ENCODE measurements at regions not wholly inside any gene's neighbourhood (a gene's known extent, or its start where the extent isn't known, plus 50 kb on each side); places are given as distances from the start of the nearest gene placed in this dataset.

- no TSS peak for BruUV-seq (replicated peaks)
- H3K36me3 ChIP-seq (ENCODE audit: insufficient read depth, low read length, poor library complexity, severe bottlenecking), result no peaks in the 10 kb centered on the region
- intact Hi-C loops (cut with micrococcal nuclease; ENCODE audit: unreplicated experiment), result no loop called here
- H3K27me3 ChIP-seq (replicated peaks; ENCODE audit: insufficient read depth, low read depth, low read length, poor library complexity), result no peaks in the 10 kb centered on the region
- H3K9me3 ChIP-seq (ENCODE audit: low read depth, low read length, poor library complexity, severe bottlenecking), result no peaks in the 10 kb centered on the region
- POLR2A ChIA-PET (ENCODE audit: low non-redundant PET), result no interaction called here
- CTCF ChIA-PET, result no interaction called here
- TF ChIP-seq, protein P1, sequence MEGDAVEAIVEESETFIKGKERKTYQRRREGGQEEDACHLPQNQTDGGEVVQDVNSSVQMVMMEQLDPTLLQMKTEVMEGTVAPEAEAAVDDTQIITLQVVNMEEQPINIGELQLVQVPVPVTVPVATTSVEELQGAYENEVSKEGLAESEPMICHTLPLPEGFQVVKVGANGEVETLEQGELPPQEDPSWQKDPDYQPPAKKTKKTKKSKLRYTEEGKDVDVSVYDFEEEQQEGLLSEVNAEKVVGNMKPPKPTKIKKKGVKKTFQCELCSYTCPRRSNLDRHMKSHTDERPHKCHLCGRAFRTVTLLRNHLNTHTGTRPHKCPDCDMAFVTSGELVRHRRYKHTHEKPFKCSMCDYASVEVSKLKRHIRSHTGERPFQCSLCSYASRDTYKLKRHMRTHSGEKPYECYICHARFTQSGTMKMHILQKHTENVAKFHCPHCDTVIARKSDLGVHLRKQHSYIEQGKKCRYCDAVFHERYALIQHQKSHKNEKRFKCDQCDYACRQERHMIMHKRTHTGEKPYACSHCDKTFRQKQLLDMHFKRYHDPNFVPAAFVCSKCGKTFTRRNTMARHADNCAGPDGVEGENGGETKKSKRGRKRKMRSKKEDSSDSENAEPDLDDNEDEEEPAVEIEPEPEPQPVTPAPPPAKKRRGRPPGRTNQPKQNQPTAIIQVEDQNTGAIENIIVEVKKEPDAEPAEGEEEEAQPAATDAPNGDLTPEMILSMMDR (conservative IDR thresholded peaks at IDR 0.05; ENCODE audit: low read depth, low read length), result no peak
- no peak for TF ChIP-seq EZH2 (IDR thresholded peaks at IDR 0.05; ENCODE audit: borderline replicate concordance, low read depth, low read length, poor library complexity, severe bottlenecking)
- no peak for DNase-seq (ENCODE audit: low spot score)
- no peaks in the 10 kb centered on the region for H3K4me1 ChIP-seq (ENCODE audit: insufficient read depth, low read length, poor library complexity, severe bottlenecking)
- no peak overlapping the region for H3K27ac ChIP-seq (ENCODE audit: low read depth, low read length, poor library complexity, severe bottlenecking)
- H3K4me3 ChIP-seq (ENCODE audit: low read depth, low read length, poor library complexity, severe bottlenecking), result no peak overlapping the region
These were observed 129.4 kb upstream of the TENT5D start for GRCh38 chrX:80290834-80291233.

- no TSS peak for BruUV-seq (replicated peaks)
- H3K27me3 ChIP-seq (replicated peaks; ENCODE audit: insufficient read depth, low read depth, low read length, poor library complexity), result no peaks in the 10 kb centered on the region
- intact Hi-C loops (cut with micrococcal nuclease; ENCODE audit: unreplicated experiment), result no loop called here
- no peak for TF ChIP-seq EZH2 (IDR thresholded peaks at IDR 0.05; ENCODE audit: borderline replicate concordance, low read depth, low read length, poor library complexity, severe bottlenecking)
- H3K36me3 ChIP-seq (ENCODE audit: insufficient read depth, low read length, poor library complexity, severe bottlenecking), result no peaks in the 10 kb centered on the region
- ChIA-PET POLR2A (ENCODE audit: low non-redundant PET) (no interaction called here), CTCF (no interaction called here)
- no peaks in the 10 kb centered on the region for H3K4me1 ChIP-seq (ENCODE audit: insufficient read depth, low read length, poor library complexity, severe bottlenecking)
- no peaks in the 10 kb centered on the region for H3K9me3 ChIP-seq (ENCODE audit: low read depth, low read length, poor library complexity, severe bottlenecking)
- no peak overlapping the region for H3K27ac ChIP-seq (ENCODE audit: low read depth, low read length, poor library complexity, severe bottlenecking)
- no peak for DNase-seq (ENCODE audit: low spot score)
- H3K4me3 ChIP-seq (ENCODE audit: low read depth, low read length, poor library complexity, severe bottlenecking), result no peak overlapping the region
These were observed 126.9 kb upstream of the TENT5D start for GRCh38 chrX:80293354-80293753.

GRCh38 chrX:80306007-80306406 lies 114.2 kb upstream of the TENT5D start:
- CTCF ChIA-PET, result no interaction called here

GRCh38 chrX:80312448-80312847 lies 107.8 kb upstream of the TENT5D start:
- Histone ChIP-seq H3K4me3 (ENCODE audit: low read depth, low read length, poor library complexity, severe bottlenecking) (no peak overlapping the region), H3K27me3 (replicated peaks; ENCODE audit: insufficient read depth, low read depth, low read length, poor library complexity) (no peaks in the 10 kb centered on the region), H3K36me3 (ENCODE audit: insufficient read depth, low read length, poor library complexity, severe bottlenecking) (no peaks in the 10 kb centered on the region), H3K4me1 (ENCODE audit: insufficient read depth, low read length, poor library complexity, severe bottlenecking) (no peaks in the 10 kb centered on the region), H3K27ac (ENCODE audit: low read depth, low read length, poor library complexity, severe bottlenecking) (no peak overlapping the region), H3K9me3 (ENCODE audit: low read depth, low read length, poor library complexity, severe bottlenecking) (peaks cover 7% of the 10 kb centered on the region)
- no TSS peak for BruUV-seq (replicated peaks)
- POLR2A ChIA-PET (ENCODE audit: low non-redundant PET), result no interaction called here
- intact Hi-C loops (cut with micrococcal nuclease; ENCODE audit: unreplicated experiment), result no loop called here
- DNase-seq (ENCODE audit: low spot score), result no peak
- CTCF ChIA-PET, result no interaction called here
- TF ChIP-seq, protein P1 (conservative IDR thresholded peaks at IDR 0.05; ENCODE audit: low read depth, low read length), result no peak
- TF ChIP-seq EZH2 (IDR thresholded peaks at IDR 0.05; ENCODE audit: borderline replicate concordance, low read depth, low read length, poor library complexity, severe bottlenecking), result no peak

More at GRCh38 chrX:80306007-80306406, 114.2 kb upstream of the TENT5D start:
- Histone ChIP-seq H3K36me3 (ENCODE audit: insufficient read depth, low read length, poor library complexity, severe bottlenecking) (no peaks in the 10 kb centered on the region), H3K4me1 (ENCODE audit: insufficient read depth, low read length, poor library complexity, severe bottlenecking) (no peaks in the 10 kb centered on the region), H3K27me3 (replicated peaks; ENCODE audit: insufficient read depth, low read depth, low read length, poor library complexity) (no peaks in the 10 kb centered on the region), H3K27ac (ENCODE audit: low read depth, low read length, poor library complexity, severe bottlenecking) (no peak overlapping the region), H3K9me3 (ENCODE audit: low read depth, low read length, poor library complexity, severe bottlenecking) (no peaks in the 10 kb centered on the region), H3K4me3 (ENCODE audit: low read depth, low read length, poor library complexity, severe bottlenecking) (no peak overlapping the region)
- no TSS peak for BruUV-seq (replicated peaks)
- no peak for DNase-seq (ENCODE audit: low spot score)
- intact Hi-C loops (cut with micrococcal nuclease; ENCODE audit: unreplicated experiment), result no loop called here
- POLR2A ChIA-PET (ENCODE audit: low non-redundant PET), result no interaction called here
- no peak for TF ChIP-seq EZH2 (IDR thresholded peaks at IDR 0.05; ENCODE audit: borderline replicate concordance, low read depth, low read length, poor library complexity, severe bottlenecking)
- TF ChIP-seq, protein P1 (conservative IDR thresholded peaks at IDR 0.05; ENCODE audit: low read depth, low read length), result no peak

All from A673 (cell line).